Ectodermal cell (in vitro differentiated cells): ENCODE measurements at regions not wholly inside any gene's neighbourhood (a gene's known extent, or its start where the extent isn't known, plus 50 kb on each side); places are given as distances from the start of the nearest gene placed in this dataset.

ENCODE experiments used
- H3K27ac ChIP-seq: 2 replicates; pipeline ENCODE4 v1.7.0; 2013; ENCODE audit warnings: mild to moderate bottlenecking, low read depth, low read length; ENCODE audit not compliant: insufficient read depth, poor library complexity, severe bottlenecking
- H3K27me3 ChIP-seq: 2 replicates; pipeline ENCODE4 v1.7.0; 2013; ENCODE audit warnings: mild to moderate bottlenecking, low read length; ENCODE audit not compliant: insufficient read depth, control insufficient read depth, poor library complexity, severe bottlenecking
- H3K36me3 ChIP-seq: one replicate; pipeline ENCODE4 v1.7.0; 2013; ENCODE audit warnings: low read length; ENCODE audit not compliant: control insufficient read depth, insufficient read depth
- H3K4me1 ChIP-seq: one replicate; pipeline ENCODE4 v1.7.0; 2013; ENCODE audit warnings: low read length; ENCODE audit not compliant: control insufficient read depth, insufficient read depth
- H3K4me3 ChIP-seq: 2 replicates; pipeline ENCODE4 v1.7.0; 2013; ENCODE audit warnings: low read depth, low read length, control low read depth; ENCODE audit not compliant: insufficient read depth
- H3K9me3 ChIP-seq: 2 replicates; pipeline ENCODE4 v1.7.0; 2013; ENCODE audit warnings: mild to moderate bottlenecking, low read length, moderate library complexity; ENCODE audit not compliant: control insufficient read depth
- WGBS, 2 experiments: methylation state at CpG; one replicate each; pipeline ENCODE4 v1.1.7; 2013; ENCODE audit warnings: missing lambda C conversion rate in 2 of 2; 5-methylcytosine and 5-hydroxymethylcytosine counted together

- Histone ChIP-seq H3K27ac (no peak overlapping the region), H3K4me3 (no peak overlapping the region), H3K36me3 (no peaks in the 10 kb centered on the region), H3K4me1 (peaks cover 16% of the 10 kb centered on the region), H3K9me3 (no peaks in the 10 kb centered on the region), H3K27me3 (no peaks in the 10 kb centered on the region)
- WGBS, 2 experiments: 94 to 96% methylated on average over 8 of the region's 8 CpGs
These were observed 76.4 kb downstream of the RHOB start for GRCh38 chr2:20523073-20523798.

GRCh38 chr2:20523799-20524187 is 76.9 kb downstream of the RHOB start:
- Histone ChIP-seq H3K9me3 (no peaks in the 10 kb centered on the region), H3K27me3 (no peaks in the 10 kb centered on the region), H3K4me1 (peaks cover 16% of the 10 kb centered on the region), H3K4me3 (no peak overlapping the region), H3K27ac (no peak overlapping the region), H3K36me3 (no peaks in the 10 kb centered on the region)
- WGBS, 2 experiments: 97% methylated on average over 5 of the region's 5 CpGs

- Histone ChIP-seq H3K4me1 (peaks cover 16% of the 10 kb centered on the region), H3K9me3 (no peaks in the 10 kb centered on the region), H3K27ac (no peak overlapping the region), H3K36me3 (no peaks in the 10 kb centered on the region), H3K4me3 (no peak overlapping the region), H3K27me3 (no peaks in the 10 kb centered on the region)
- 49 to 58% methylated on average over 16 of the region's 16 CpGs for WGBS, 2 experiments
These were observed 77.7 kb downstream of the RHOB start for GRCh38 chr2:20524412-20525040.

GRCh38 chr2:20525041-20526035 is 78.5 kb downstream of the RHOB start:
- Histone ChIP-seq H3K9me3 (no peaks in the 10 kb centered on the region), H3K4me3 (no peak overlapping the region), H3K4me1 (peaks cover 16% of the 10 kb centered on the region), H3K27me3 (no peaks in the 10 kb centered on the region), H3K27ac (no peak overlapping the region), H3K36me3 (no peaks in the 10 kb centered on the region)
- 84% methylated on average over 17 of the region's 17 CpGs for WGBS, 2 experiments

- Histone ChIP-seq H3K27ac (no peak overlapping the region), H3K9me3 (no peaks in the 10 kb centered on the region), H3K4me3 (no peak overlapping the region), H3K4me1 (peaks cover 20% of the 10 kb centered on the region), H3K36me3 (no peaks in the 10 kb centered on the region), H3K27me3 (no peaks in the 10 kb centered on the region)
- WGBS, 2 experiments: 86 to 100% methylated on average over 2 of the region's 3 CpGs
These were observed 79.3 kb downstream of the RHOB start for GRCh38 chr2:20526160-20526559.

- 82 to 83% methylated on average over 5 of the region's 5 CpGs for WGBS, 2 experiments
- Histone ChIP-seq H3K36me3 (no peaks in the 10 kb centered on the region), H3K4me1 (peaks cover 20% of the 10 kb centered on the region), H3K4me3 (no peak overlapping the region), H3K9me3 (no peaks in the 10 kb centered on the region), H3K27me3 (no peaks in the 10 kb centered on the region), H3K27ac (no peak overlapping the region)
These were observed 79.8 kb downstream of the RHOB start for GRCh38 chr2:20526708-20527107.

DNA sequence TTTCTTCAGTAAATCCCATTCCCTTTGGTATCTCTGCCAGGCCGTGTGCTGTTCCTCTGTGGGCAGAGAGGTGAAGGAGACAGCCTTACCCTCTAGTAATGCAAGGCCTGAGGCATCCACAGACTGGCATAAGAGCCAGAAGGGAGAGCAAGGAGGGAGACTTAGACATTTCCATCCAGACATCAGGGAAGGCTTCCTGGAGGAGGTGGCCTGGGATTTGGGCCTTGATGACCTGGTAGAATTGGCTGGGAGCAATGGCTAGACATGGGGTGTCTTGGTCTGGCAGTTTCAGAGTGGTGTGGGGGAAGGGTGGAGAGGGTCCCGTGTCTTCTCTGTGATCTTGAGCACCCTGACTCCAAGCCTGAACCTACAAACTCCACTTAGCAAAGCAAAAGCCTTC is 81.8 kb downstream of the RHOB start:
- Histone ChIP-seq H3K27ac (no peak overlapping the region), H3K27me3 (no peaks in the 10 kb centered on the region), H3K36me3 (no peaks in the 10 kb centered on the region), H3K9me3 (no peaks in the 10 kb centered on the region), H3K4me1 (peaks cover 36% of the 10 kb centered on the region), H3K4me3 (no peak overlapping the region)
- WGBS, 2 experiments: 90 to 100% methylated on average over 2 of the region's 2 CpGs

DNA sequence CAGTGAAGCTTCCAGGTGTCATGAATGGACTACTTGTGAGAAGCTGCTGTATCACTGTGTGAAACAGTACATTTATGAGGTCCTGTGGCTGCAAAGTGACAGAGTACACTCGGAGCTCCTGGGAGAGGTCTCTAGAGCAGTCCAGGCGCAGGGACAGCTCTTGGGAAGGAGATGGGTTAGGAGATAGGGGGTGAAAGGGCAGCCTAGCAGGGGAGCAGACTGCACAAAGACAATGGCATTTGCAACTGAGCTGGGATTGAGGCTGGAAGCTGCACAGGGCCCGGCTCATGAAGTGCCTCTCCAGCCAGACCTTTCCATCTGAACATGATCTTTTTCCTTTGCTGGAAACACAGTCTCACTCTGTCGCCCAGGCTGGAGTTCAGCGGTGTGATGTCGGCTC is 83.6 kb downstream of the RHOB start:
- H3K27ac ChIP-seq: no peak overlapping the region
- no peaks in the 10 kb centered on the region for H3K9me3 ChIP-seq
- no peaks in the 10 kb centered on the region for H3K36me3 ChIP-seq
- 67 to 68% methylated on average over 6 of the region's 6 CpGs for WGBS, 2 experiments
- H3K4me3 ChIP-seq: no peak overlapping the region
- H3K27me3 ChIP-seq: no peaks in the 10 kb centered on the region
- peaks cover 22% of the 10 kb centered on the region for H3K4me1 ChIP-seq

DNA sequence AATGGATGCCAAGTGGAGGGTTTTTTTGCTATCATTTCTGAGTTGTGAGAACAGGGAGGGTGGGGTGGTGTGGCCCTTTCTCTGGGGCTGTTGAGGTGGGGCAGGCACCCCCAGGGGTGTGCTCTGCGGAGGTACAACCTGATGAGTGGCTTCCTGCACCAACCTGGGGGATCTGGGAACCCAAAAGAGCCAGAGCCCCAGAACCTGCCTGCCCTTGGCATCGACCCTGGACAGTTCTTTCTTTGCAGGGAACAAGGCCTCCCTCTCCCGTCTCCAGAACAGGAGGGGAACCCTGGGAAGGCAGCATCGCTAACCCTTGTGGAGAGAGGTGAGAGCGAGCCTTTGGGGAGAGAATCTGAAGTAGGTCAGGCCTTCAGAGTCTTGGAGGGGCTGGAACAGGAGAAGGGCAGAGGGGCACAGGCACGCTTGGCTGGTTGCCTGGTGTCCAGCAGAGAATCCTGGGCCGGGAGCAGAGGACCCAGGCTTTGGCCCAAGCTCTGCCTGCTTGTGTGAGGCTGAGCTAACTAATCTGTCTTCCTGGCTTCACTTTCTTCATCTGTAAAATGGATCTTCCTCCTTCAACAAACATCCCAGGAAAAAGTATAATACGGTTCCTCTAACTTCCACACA is 84.9 kb downstream of the RHOB start:
- Histone ChIP-seq H3K27ac (no peak overlapping the region), H3K4me1 (peaks cover 24% of the 10 kb centered on the region), H3K4me3 (no peak overlapping the region), H3K9me3 (no peaks in the 10 kb centered on the region), H3K27me3 (no peaks in the 10 kb centered on the region), H3K36me3 (no peaks in the 10 kb centered on the region)
- WGBS, 2 experiments: 90 to 93% methylated on average over 8 of the region's 8 CpGs
